Stimulated activated CD4-positive, alpha-beta T cell treated with anti-CD3 and anti-CD28 coated beads, TNF-alpha, amount 100 ng/mL, for 48 hours (primary cell): ENCODE measurements at regions not wholly inside any gene's neighbourhood (a gene's known extent, or its start where the extent isn't known, plus 50 kb on each side); places are given as distances from the start of the nearest gene placed in this dataset.
"Not testable (repeated sequence)": the region's sequence is repeated elsewhere in the genome, so short reads cannot be mapped to it uniquely, and the experiment has no call there.

Source experiments
- DNase-seq, 3 donors: peaks; one replicate each; pipeline ENCODE4 v3.0.0-alpha.2; 2020; ENCODE audit warnings: low read depth in 3 of 3

DNA sequence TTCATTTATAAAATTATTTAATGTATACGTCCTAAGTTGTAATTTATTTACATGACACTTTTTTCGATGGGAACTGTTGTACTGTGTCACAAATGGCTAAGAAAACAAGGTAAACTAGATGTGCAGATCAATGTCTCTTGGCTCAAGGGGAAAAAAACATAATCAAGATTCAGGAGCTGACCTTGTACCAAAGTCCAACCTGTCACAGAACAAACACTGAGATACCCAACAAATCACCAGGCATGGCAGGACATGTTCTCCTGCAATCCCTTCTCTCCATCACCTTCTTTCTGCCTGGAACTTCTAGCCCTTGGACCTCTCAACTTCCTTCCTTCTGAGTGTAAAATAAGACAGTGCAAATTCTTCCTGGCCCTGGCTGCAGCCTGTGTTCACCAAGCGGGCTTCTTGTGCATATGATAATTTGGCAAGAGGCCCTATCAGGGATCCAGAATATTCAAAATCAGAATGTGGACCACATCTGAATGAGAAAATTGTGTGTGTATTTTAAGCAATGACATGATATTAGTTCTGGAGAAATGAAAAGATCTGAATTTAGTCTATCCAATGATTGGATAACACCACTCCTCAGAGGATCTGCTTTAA, 445.9 kb downstream of the ZNF536 start:
- no peak for DNase-seq

DNA sequence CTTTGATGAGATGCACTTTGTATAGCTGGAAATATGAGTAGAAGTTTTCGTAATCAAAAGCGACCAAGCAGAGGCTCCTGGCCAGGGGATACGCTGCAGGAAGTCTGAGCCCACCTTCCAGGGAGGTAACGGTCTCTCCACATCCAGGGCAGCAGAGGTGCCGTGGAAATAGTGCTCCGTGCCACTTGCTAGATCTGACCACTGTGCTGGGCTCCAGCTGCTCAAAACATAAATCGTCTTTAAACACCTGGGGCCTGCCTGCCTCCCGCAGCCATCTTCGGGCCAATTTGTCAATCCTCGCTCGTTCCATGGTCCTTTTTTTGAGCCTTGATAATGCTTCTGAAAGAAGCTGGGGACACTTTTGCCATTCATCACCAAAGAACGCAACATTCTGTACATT, 445.0 kb downstream of the ZNF536 start:
- DNase-seq, result no peak

DNA sequence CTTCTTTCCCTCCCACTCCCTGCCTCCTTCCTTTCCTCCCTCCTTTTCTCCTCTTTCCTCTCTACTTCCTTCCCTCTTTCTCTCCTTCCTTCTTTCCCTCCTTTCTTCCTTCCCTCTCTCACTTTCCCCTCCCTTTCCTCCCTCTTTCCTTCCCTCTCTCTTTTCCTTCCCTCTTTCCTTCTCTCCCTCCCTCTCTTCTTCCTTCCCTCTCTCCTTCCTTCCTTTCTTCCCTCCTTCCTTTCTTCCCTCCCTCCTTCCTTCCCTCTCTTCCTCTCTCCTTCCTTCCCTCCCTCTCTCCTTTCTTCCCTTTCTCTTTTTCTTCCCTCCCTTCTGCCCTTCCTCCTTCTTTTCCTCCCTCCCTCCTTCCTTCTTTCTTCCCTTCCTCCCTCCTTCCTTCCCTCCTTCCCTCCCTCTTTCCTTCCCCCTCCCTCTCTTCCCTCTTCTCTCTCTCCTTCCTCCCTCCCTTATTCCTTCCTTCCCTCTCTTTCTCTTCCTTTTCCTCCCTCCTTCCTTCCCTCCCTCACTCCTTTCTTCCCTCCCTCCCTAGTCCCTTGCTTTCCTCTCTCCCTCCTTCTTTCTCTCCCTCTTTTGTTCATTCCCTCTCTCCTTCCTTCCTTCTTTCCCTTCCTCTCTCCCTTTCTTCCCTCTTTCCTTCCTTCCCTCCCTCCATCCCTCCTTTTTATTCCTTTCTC, 443.9 kb downstream of the ZNF536 start:
- no peak for DNase-seq

DNA sequence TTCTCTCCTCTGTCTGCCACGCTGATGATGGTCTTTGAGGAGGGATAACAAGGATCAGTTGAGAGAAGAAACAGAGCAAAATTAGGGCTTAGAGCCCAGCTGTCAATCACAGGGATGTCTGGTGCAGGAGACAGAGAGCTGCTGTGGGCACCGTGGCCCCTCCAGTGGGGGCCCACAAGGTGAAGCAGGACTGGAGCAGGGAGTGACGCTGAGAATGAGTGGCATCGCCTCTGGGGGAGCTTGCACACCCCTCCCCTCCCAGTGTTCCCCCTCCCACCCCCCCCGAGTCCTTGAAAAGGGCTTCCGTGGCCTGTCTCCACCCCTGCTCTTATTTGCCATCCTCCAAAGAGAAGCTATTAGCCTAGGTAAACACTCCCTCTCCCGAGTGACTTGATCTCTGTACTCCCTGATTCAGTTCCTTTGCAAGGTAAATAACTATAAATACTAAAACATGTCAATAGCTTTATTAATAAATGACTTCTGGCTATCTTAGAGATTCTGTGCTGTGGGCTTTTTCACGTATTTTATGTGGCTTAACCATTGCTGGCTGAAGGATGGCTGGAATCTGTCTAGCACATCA, 440.0 kb downstream of the ZNF536 start:
- no peak for DNase-seq

DNA sequence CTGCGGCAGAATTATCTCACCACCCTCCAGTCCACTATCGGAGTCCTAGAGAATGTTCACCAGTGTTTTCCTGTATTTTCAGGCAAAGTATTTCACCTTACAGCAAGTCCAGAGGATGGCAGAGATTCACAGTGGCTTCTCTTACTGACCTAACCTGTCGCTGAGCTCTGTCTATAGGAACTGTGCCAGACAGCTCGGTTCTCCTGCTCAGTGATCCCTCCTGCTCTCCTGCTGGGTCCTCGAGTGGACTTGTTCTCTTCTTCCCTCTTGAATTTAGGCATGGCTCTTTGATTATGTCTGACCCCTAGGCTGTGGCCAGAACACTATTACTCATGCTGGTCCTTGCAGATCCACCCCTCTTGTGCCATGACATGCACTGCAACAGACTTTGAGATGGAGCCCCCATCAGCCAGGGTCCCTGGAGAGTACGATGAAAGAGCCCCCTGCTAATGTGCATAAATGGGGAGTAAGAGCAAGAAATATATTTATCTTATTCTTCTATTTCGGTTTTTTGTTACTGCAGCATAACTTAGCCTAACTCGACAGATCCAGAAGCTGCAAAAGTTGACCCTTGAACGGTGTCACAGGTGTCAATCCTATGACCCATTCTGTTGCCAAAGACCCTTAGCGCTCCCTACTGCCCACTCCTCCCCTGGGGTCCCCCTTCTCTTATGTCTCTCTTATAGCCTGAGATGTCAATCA, 439.4 kb downstream of the ZNF536 start:
- DNase-seq, result no peak

DNA sequence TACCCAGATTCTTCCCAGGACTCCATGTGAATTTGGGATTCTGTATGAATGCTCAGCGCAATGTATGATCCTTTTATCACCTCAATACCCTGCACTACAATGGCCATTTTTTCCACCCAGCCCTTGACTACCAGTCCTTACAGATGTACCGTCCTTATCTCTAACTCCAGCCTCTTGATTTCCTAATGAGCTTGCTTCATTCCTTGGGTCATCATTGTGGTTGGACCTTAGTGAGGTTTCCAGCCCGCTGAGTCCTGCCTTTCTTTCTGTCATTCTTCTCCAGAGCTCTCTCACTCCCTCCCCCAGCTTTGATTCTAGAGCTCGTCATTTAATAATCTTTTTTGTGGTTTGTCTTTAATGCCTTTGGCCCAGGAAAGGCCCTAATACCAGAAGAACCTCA, 438.5 kb downstream of the ZNF536 start:
- DNase-seq, result no peak

DNA sequence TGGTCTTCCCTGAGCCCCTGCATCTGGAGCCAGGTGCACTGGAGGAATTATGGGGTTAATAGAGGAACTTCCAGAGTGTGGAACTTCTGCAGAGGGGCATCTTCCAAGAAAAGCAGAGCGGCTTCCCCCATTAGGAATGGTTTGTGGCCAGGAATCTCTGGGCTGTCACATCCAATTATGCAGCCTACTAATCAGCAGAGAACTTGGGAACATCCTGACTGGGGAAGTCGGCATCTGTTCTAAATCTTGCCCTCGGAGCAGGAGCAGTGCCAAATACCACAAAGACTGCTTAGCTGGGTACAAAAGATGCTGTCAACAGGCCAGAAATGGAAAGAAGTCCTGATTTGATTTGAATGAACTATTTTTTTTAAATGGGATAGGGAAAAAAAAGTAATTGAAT, 435.1 kb downstream of the ZNF536 start:
- DNase-seq, result no peak

DNA sequence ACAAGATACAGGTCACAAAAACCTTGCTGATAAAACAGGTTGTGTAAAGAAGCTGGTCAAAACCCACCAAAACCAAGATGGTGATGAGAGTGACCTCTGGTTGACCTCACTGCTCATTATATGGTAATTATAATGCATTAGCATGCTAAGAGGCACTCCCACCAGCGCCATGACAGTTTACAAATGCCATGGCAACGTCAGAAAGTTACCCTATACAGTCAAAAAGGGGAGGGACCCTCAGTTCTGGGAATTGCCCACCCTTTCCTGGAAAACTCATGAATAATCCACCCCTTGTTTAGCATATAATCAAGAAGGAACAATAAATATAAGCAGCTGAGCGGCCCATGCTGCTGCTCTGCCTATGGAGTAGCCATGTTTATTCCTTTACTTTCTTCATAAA, 434.1 kb downstream of the ZNF536 start:
- no peak for DNase-seq

DNA sequence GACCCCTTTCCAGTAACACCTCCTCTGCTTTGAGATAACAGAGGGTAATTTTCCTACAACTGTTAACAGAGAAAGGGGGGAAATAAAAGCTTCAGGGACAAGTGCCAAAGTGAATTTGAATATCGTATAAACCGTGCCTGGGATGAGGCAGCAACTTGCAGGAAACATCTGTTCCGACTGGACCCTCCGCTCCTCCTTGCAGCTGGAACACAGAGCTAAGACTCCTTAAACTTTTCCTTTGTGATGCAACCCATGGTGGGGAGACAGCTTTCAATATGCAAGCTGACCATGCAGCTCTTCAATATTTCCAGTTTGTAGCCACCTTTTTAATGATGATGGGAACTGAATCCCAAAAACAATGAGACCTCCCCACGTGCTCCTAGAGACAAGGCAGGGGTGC, 432.6 kb downstream of the ZNF536 start:
- DNase-seq, result no peak

DNA sequence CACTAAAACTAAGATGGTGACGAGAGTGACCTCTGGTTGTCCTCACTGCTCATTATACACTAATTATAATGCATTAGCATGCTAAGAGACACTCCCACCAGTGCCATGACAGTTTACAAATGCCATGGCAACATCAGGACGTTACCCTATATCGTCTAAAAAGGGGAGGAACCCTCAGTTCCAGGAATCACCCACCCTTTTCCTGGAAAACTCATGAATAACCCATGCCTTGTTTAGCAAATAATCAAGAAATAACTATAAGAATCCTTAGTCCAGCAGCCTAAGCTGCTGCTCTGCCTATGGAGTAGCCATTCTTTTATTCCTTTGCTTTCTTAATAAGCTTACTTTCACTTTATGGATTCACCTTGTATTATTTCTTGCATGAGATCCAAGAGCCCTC, 432.1 kb downstream of the ZNF536 start:
- DNase-seq, result not testable (repeated sequence)

DNA sequence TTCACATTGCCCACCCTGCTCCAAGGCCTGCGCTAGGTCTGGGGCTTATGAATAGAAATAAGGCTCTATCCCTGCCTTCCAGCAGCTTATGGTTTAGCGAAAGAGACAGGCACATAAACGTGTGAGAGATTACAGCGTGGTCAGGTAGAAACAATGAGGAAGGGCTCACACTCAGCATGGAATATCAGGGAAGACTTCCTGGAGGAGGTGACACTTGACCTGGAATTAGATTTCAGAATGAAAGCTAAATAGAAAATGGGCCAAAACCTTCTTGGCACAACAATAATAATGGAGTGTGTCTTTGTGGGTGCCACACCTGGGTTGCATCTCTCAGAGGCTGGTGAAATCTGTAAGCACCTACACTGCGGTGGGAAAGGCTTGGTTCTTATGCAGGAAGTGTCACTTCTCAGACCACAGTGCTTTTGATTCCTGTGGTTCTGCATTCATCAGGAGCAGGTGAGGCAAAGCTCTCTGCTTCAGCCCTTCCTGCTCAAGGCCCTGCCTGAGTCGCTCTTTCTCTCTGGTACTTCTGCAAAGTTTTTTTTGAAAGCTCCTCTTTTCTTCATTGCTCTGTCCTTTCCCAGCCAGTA, 430.3 kb downstream of the ZNF536 start:
- DNase-seq, result no peak

DNA sequence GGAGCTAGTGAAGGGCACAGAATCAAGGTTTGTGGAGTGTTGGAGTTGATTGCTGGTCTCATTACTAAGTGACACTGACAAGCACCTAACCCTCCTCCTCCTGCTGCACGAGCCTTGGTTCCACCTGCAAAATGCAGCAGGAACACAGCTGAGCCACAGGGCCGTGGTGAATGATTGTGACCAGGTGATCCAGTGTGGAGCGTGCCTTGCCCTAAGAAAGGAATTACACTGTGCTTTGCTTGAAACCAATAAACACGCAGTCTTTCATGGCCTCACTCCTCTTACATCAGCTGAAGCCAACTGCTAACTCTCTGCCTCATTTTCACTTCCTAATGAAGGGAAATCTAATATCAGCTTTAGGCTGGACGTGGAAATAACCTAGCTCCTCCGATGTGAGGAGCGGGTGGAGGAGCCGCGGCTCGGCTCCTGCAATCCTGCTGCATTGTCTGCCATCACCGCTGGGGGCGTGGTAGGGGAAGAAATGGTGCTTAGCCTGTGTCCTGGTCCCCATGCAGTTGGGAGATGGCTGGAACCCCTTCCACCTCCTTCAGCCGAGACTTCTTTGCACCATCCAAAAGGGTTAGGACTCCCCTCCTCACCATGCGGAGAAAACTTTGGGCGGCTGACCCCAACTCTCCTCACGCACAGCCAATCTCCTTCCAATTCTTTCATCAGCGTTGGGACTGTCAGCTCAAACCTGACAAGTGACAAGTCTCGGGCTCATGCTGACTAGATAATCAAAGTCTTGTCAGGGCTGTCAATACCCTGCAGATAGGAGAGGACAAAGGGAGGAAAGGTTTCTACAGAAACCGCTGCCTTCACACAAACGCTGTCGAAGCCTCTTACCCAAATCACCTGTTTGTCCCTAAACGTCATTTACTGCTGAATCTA, 427.9 kb downstream of the ZNF536 start:
- peak in 2 of 3 donors; percentile 5 to 10 for DNase-seq

DNA sequence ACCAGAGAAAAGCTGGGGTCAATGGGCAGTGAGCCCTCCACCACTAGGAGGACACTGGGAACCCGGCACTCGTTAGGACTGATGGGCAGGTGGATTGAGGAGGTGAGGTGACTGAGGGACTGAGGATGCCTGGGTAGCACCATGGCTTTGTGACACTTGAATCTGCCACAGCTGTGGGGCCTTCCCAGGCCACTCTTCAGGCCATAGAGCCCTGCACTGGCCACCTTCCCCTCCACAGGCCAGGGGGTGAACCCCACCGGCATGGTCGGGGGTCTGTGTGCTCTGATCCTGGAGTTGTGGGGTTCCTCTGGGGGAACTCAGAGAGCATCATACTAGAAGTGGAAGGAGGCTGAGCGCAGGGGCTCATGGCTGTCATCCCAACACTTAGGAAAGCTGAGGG, 423.5 kb downstream of the ZNF536 start:
- DNase-seq, result no peak

DNA sequence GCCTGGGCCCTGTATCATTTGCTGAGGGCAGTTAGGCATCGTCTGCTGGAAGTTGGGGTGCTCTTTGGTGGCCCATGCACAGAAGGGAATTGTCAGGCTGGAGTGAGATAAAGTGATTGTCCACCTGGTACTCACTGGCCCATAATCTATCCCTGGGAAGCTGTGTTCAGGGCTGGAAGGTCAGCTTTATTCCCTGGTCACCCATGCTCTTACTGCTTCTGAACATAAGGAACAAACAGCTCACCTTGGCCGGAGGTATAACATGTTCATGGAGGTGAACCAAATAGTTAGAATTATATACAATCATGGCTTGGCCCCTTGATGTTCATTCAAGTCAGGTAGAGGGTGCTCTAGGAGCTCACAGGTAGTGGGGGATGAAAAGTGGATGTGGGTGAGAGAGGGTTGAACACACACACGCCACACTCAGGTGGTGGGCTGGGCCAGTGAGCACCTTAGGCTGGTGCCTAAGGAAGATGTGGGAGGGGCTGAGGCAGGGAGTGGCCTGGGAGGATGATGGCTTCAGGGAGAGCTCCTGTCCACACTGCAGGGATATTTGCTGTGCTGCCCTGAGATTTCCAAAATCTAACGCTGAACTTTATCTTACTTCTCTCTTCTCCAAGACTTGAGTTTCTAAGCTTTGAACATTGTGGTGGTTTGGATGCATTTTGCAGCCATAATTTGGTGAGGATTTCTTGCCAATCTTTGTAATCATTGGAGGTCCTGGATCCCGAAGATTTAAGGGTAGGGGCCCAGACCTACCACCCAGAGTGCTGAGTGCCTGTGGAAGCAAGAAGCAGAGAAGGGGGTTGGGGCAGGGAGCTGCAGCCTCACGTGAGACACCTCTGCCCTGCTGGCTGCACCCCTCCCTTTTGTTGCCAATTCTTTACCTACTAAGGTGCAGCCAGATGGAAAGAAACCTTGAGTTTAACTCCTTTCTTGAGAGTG, 420.6 kb downstream of the ZNF536 start:
- no peak for DNase-seq

DNA sequence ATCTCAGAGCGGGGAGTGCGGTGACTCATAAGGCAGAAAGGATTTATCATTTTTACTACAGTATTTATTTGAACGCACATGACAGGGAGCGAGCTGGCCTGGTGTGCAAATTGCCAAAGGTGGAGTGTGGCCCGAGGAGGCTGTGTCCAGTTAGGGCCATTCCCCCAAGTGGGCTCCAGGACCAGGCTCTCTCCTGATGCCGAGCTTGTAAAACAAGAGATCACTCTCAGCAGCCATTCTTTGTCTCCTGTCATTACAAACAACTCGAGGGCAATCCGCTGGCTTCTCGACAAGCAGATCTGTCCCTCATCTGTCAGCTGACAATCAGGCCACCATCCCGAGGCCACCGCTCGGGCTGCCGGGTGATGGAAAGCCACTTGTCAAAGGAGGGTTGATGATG, 418.9 kb downstream of the ZNF536 start:
- no peak for DNase-seq

DNA sequence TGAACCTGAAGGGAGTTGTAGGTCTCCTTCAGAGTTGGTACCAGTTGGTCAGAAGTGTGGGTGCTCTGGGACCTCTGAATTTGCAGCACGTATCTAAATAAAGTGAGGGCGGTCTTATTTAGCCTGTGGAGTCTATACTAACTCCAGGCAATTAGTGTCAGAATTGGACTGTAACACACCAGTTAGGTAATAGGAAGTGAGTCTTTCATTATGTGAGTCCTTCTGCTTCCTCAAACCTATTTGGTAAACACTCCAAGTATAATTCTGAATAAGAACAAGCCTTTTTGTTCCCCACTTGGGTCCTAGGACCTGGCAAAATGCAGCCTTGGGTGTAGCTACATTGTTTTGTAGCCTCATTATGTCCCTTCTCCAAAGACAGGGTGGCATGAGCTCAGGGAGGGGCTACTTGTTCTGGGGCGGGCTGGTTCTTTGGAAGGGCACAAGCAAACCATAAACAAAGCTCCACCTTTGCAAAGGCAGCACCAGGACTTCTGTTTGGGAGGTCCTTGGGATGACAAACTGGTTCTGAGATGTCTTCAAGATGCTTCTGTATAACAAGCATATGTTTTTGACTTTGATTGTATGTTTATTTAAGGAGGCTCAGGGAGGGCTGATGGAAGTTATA, 418.0 kb downstream of the ZNF536 start:
- DNase-seq, result no peak

DNA sequence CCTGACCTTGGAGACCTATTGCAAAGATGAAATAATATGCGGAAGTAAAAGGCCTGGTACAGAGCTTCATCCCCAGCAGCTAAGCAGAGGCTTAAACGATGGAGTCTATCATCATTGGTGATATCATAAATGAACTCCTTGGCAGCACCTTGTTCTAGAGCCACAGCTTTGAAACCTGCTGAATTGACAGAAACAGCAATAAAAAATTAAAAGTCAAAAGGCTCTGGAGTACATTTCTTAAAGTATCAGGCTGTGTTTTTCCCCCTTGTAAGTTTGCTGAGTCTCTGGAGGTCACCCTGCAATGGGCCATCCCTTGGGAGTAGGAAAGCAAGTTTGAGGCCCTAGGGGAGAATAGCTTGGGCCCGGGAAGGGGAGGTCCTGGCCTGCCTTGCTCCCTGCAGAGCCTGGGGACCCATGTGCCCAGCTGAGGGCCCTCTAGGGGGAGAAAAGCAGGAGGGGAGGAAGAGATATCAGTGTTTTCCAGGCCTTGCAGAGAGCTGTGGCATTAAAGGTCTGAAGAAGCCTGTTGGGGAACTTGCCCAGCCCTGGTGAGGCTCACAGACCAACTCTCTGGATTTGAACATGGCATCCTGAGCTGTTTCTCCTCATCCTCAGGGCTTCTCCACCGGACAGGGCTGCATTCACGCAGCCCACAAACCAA, 416.1 kb downstream of the ZNF536 start:
- DNase-seq, result no peak

DNA sequence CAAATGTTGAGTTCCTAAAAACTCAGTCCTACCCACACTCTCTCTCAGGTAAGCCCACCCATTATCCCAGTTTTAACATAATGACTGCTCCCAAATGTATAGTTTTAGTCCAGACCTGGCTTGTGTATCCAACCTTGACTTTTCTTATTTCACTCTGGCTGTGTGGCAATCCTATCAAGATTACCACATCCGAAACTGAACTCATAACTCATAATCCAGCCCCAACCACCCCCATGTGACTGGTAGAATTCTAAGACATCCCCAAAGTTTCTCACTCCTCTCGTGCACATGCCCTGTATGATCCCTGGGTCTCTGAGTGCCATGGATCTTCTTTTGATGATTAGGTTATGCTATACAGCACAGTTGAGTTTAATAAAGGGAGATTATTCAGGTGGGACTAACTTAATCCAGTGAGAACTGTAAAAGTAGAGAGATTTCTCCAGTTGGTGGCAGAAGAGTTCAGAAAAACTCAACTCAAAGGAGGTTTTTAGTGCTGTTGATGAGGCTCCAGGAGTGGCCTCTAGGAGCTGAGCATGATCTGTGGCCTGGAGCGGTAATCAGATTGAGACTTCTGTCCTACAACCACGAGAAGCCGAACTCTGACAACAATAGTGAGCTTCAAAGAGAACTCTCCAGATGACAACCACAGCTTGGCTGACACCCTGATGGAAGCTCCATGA, 413.4 kb downstream of the ZNF536 start:
- no peak for DNase-seq
